GM11168 (cell line): ENCODE measurements at regions not wholly inside any gene's neighbourhood (a gene's known extent, or its start where the extent isn't known, plus 50 kb on each side); places are given as distances from the start of the nearest gene placed in this dataset.
"Not testable (repeated sequence)": the region's sequence is repeated elsewhere in the genome, so short reads cannot be mapped to it uniquely, and the experiment has no call there.

Experiments used
- in situ Hi-C: fragments of 300-500 bp; cut with MboI; formaldehyde crosslinking; loops from one replicate; pipeline ENCODE4 v1.12.0; 2022; ENCODE audit warnings: low sequenced_read_pairs; ENCODE audit not compliant: unreplicated experiment

GRCh38 chr15:78708713-78709260 lies 67.8 kb upstream of the CHRNB4 start:
- in situ Hi-C loops = loop anchor here (5.0 kb wide), 1 partner anchor 81 kb away; no protein-coding TSS in a partner anchor

- in situ Hi-C loops = loop anchor here (5.0 kb wide), 1 partner anchor 79 kb away; no protein-coding TSS in a partner anchor
Observed at GRCh38 chr15:78706481-78707235, 65.6 kb upstream of the CHRNB4 start.

GRCh38 chr15:78703334-78704056 lies 62.5 kb upstream of the CHRNB4 start:
- in situ Hi-C loops = not testable (repeated sequence)

GRCh38 chr15:78702609-78703333 lies 61.8 kb upstream of the CHRNB4 start:
- in situ Hi-C loops = no loop called here

- in situ Hi-C loops = no loop called here
Observed at GRCh38 chr15:78697449-78697848, 56.4 kb upstream of the CHRNB4 start.

GRCh38 chr15:78696436-78696835 lies 55.4 kb upstream of the CHRNB4 start:
- in situ Hi-C loops = no loop called here

GRCh38 chr15:78695854-78696253 lies 54.8 kb upstream of the CHRNB4 start:
- in situ Hi-C loops = no loop called here

GRCh38 chr15:78695046-78695671 lies 54.1 kb upstream of the CHRNB4 start:
- in situ Hi-C loops = no loop called here

- in situ Hi-C loops = no loop called here
Observed at GRCh38 chr15:78691851-78692421, 50.9 kb upstream of the CHRNB4 start.

GRCh38 chr15:78691167-78691850 lies 50.3 kb upstream of the CHRNB4 start:
- in situ Hi-C loops = no loop called here
